SK-N-SH treated with all-trans-retinoic acid at 6 μM for 48 hours (cell line): ENCODE measurements at regions not wholly inside any gene's neighbourhood (a gene's known extent, or its start where the extent isn't known, plus 50 kb on each side); places are given as distances from the start of the nearest gene placed in this dataset.

Source experiments
- ATAC-seq: fragments of 200-7000 bp; cut with Tn5 transposase; 3 replicates; pipeline ENCODE4 v1.9.1; 2020; ENCODE audit warnings: mild to moderate bottlenecking, moderate library complexity
- BACH2 ChIP-seq: fragments of 250-450 bp; sonication (Bioruptor Pico); IDR thresholded peaks from 2 replicates; pipeline ENCODE4 v1.9.0; 2021; ENCODE audit warnings: mild to moderate bottlenecking, borderline replicate concordance
- CSDC2 ChIP-seq: fragments of 250-450 bp; sonication (Bioruptor Pico); IDR thresholded peaks from 2 replicates; pipeline ENCODE4 v1.5.0; 2020; ENCODE audit warnings: mild to moderate bottlenecking, moderate library complexity
- ESRRG ChIP-seq: fragments of 250-450 bp; sonication (Bioruptor Pico); IDR thresholded peaks from 2 replicates; pipeline ENCODE4 v1.6.1; 2021; ENCODE audit warnings: mild to moderate bottlenecking
- OSR1 ChIP-seq: fragments of 250-450 bp; sonication (Bioruptor Pico); IDR thresholded peaks from 2 replicates; pipeline ENCODE4 v1.8.0; 2022; ENCODE audit warnings: moderate library complexity, mild to moderate bottlenecking, inconsistent platforms
- PATZ1 ChIP-seq: fragments of 250-450 bp; sonication (Bioruptor Pico); IDR thresholded peaks from 2 replicates; pipeline ENCODE4 v1.8.0; 2020; ENCODE audit warnings: mild to moderate bottlenecking, moderate library complexity, borderline replicate concordance
- PPARA ChIP-seq: fragments of 250-450 bp; sonication (Bioruptor Pico); IDR thresholded peaks from 2 replicates; pipeline ENCODE4 v1.5.0; 2020; ENCODE audit warnings: mild to moderate bottlenecking, borderline replicate concordance
- SNAI2 ChIP-seq: fragments of 250-450 bp; sonication (Bioruptor Pico); IDR thresholded peaks from 2 replicates; pipeline ENCODE4 v1.5.0; 2020; ENCODE audit warnings: mild to moderate bottlenecking, moderate library complexity
- TOX ChIP-seq: fragments of 250-450 bp; sonication (Bioruptor Pico); IDR thresholded peaks from 2 replicates; pipeline ENCODE4 v1.8.0; 2021; ENCODE audit warnings: mild to moderate bottlenecking, moderate library complexity, borderline replicate concordance
- ZC3H10 ChIP-seq: fragments of 250-450 bp; sonication (Bioruptor Pico); IDR thresholded peaks from 2 replicates; pipeline ENCODE4 v1.5.1; 2021; ENCODE audit warnings: mild to moderate bottlenecking, moderate library complexity
- ZFP3 ChIP-seq: fragments of 250-450 bp; sonication (Bioruptor Pico); IDR thresholded peaks from 2 replicates; pipeline ENCODE4 v1.5.0; 2020; ENCODE audit warnings: mild to moderate bottlenecking, moderate library complexity
- ZNF8 ChIP-seq: fragments of 450-650 bp; formaldehyde crosslinking; IDR thresholded peaks from 2 replicates; pipeline ENCODE4 v1.5.0; 2020; ENCODE audit warnings: mild to moderate bottlenecking, moderate library complexity
- TF ChIP-seq, protein P1 (sequence below): fragments of 250-450 bp; sonication (Bioruptor Pico); IDR thresholded peaks from 2 replicates; pipeline ENCODE4 v1.8.0; 2021; ENCODE audit warnings: low read depth, mild to moderate bottlenecking, moderate library complexity, borderline replicate concordance
- TF ChIP-seq, protein P2 (sequence below): fragments of 250-450 bp; sonication (Bioruptor Pico); IDR thresholded peaks from 2 replicates; pipeline ENCODE4 v1.5.0; 2020; ENCODE audit warnings: mild to moderate bottlenecking, moderate library complexity
- TF ChIP-seq, protein P3 (sequence below): fragments of 250-450 bp; sonication (Bioruptor Pico); IDR thresholded peaks from 2 replicates; pipeline ENCODE4 v1.5.1; 2020; ENCODE audit warnings: low read depth, mild to moderate bottlenecking, moderate library complexity

GRCh38 chr2:200170221-200170620, 136.3 kb upstream of the SPATS2L start (continued):
- TF ChIP-seq, protein P1, sequence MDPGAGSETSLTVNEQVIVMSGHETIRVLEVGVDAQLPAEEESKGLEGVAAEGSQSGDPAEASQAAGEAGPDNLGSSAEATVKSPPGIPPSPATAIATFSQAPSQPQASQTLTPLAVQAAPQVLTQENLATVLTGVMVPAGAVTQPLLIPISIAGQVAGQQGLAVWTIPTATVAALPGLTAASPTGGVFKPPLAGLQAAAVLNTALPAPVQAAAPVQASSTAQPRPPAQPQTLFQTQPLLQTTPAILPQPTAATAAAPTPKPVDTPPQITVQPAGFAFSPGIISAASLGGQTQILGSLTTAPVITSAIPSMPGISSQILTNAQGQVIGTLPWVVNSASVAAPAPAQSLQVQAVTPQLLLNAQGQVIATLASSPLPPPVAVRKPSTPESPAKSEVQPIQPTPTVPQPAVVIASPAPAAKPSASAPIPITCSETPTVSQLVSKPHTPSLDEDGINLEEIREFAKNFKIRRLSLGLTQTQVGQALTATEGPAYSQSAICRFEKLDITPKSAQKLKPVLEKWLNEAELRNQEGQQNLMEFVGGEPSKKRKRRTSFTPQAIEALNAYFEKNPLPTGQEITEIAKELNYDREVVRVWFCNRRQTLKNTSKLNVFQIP (CRISPR knock-in tag) = no peak

DNA sequence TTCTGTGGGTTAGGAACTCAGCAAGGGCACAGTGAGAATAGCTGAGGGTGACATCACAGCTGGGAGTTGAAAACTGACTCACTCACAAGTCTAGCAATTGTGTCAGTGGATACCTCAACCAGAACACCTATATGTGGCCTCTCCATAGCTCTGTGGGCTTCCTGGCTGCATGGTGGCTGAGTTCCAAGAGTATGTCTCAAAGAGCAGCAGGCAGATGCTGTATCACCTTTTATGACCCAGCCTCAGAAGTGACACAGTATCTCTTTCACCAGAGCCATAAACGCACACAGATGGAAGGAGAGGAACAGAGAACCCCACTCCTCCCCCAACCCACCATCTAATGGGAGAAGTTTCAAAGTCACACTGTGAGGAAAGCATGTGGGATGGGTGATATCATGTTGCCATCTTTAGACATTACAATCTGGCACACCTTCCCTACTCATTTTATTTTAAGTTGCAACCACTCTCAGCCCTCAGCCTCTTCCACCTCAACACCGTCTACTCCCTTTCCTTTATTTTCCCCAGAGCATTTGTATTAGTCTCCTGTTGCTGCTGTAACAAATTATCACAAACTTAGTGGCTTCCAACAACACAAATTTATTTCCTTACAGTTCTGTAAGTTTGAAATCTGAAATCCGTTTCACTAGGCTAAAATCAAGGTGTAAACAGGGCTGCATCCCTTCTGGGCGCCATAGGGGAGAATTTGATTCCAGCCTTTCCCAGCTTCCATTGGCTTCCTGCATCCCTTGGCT, 134.6 kb upstream of the SPATS2L start:
- no peak for ATAC-seq
- TF ChIP-seq TOX = no peak
- no peak for TF ChIP-seq PATZ1 (CRISPR knock-in tag)
- TF ChIP-seq SNAI2 (CRISPR knock-in tag) = no peak
- TF ChIP-seq, protein P2, sequence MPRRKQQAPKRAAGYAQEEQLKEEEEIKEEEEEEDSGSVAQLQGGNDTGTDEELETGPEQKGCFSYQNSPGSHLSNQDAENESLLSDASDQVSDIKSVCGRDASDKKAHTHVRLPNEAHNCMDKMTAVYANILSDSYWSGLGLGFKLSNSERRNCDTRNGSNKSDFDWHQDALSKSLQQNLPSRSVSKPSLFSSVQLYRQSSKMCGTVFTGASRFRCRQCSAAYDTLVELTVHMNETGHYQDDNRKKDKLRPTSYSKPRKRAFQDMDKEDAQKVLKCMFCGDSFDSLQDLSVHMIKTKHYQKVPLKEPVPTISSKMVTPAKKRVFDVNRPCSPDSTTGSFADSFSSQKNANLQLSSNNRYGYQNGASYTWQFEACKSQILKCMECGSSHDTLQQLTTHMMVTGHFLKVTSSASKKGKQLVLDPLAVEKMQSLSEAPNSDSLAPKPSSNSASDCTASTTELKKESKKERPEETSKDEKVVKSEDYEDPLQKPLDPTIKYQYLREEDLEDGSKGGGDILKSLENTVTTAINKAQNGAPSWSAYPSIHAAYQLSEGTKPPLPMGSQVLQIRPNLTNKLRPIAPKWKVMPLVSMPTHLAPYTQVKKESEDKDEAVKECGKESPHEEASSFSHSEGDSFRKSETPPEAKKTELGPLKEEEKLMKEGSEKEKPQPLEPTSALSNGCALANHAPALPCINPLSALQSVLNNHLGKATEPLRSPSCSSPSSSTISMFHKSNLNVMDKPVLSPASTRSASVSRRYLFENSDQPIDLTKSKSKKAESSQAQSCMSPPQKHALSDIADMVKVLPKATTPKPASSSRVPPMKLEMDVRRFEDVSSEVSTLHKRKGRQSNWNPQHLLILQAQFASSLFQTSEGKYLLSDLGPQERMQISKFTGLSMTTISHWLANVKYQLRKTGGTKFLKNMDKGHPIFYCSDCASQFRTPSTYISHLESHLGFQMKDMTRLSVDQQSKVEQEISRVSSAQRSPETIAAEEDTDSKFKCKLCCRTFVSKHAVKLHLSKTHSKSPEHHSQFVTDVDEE = no peak
- no peak for TF ChIP-seq ZC3H10 (CRISPR knock-in tag)
- TF ChIP-seq PPARA = no peak
- no peak for TF ChIP-seq ESRRG
- TF ChIP-seq ZFP3 (CRISPR knock-in tag) = no peak
- TF ChIP-seq, protein P3, sequence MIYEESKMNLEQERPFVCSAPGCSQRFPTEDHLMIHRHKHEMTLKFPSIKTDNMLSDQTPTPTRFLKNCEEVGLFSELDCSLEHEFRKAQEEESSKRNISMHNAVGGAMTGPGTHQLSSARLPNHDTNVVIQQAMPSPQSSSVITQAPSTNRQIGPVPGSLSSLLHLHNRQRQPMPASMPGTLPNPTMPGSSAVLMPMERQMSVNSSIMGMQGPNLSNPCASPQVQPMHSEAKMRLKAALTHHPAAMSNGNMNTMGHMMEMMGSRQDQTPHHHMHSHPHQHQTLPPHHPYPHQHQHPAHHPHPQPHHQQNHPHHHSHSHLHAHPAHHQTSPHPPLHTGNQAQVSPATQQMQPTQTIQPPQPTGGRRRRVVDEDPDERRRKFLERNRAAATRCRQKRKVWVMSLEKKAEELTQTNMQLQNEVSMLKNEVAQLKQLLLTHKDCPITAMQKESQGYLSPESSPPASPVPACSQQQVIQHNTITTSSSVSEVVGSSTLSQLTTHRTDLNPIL = no peak
- no peak for TF ChIP-seq ZNF8 (CRISPR knock-in tag)

DNA sequence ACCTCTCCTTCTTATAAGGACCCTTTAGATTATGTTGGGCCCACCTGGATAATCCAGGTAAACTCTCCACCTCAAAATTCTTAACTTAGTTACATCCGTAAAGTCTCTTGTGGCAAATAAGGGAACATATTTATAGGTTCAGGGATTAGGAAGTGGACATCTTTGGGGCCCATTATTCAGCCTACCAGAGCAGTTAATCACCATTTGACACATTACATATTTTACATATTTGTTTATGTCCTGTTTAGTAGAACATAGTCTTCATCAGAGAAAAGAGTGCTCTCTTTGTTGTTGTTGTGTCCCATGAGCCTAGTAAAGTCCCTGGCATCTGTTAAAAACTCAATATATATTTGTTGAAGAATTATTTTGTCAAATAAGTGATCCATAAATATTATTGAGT, 134.0 kb upstream of the SPATS2L start:
- TF ChIP-seq, protein P2 = no peak
- TF ChIP-seq ZC3H10 (CRISPR knock-in tag) = no peak
- TF ChIP-seq ESRRG = no peak
- no peak for TF ChIP-seq CSDC2 (CRISPR knock-in tag)
- TF ChIP-seq SNAI2 (CRISPR knock-in tag) = no peak
- no peak for TF ChIP-seq PATZ1 (CRISPR knock-in tag)
- TF ChIP-seq PPARA = no peak
- TF ChIP-seq OSR1 (CRISPR knock-in tag) = no peak
- TF ChIP-seq ZFP3 (CRISPR knock-in tag) = no peak
- TF ChIP-seq BACH2 (CRISPR knock-in tag) = no peak
- TF ChIP-seq, protein P1 (CRISPR knock-in tag) = no peak

More for the DNA sequence above, 134.0 kb upstream of the SPATS2L start:
- ATAC-seq = no peak
